Fibroblast of gingiva (primary cell): ENCODE measurements at regions not wholly inside any gene's neighbourhood (a gene's known extent, or its start where the extent isn't known, plus 50 kb on each side); places are given as distances from the start of the nearest gene placed in this dataset.

Experiments used
- DNase-seq: peaks from one replicate; pipeline ENCODE4 v3.0.0-alpha.2; 2011; ENCODE audit warnings: low read depth

GRCh38 chr3:24843955-24844354 lies 349.3 kb upstream of the THRB start:
- no peak for DNase-seq

- DNase-seq = no peak
These were observed 351.0 kb upstream of the THRB start for GRCh38 chr3:24845524-24846155.

- no peak for DNase-seq
These were observed 351.7 kb upstream of the THRB start for GRCh38 chr3:24846286-24846860.

- no peak for DNase-seq
These were observed 355.6 kb upstream of the THRB start for GRCh38 chr3:24850245-24850644.

- DNase-seq = no peak
These were observed 359.2 kb upstream of the THRB start for GRCh38 chr3:24853685-24854490.

GRCh38 chr3:24854748-24855147 lies 360.1 kb upstream of the THRB start:
- no peak for DNase-seq

GRCh38 chr3:24857945-24858344 lies 363.3 kb upstream of the THRB start:
- DNase-seq = no peak

GRCh38 chr3:24863215-24863614 lies 368.6 kb upstream of the THRB start:
- DNase-seq = no peak

GRCh38 chr3:24867783-24868182 lies 373.1 kb upstream of the THRB start:
- no peak for DNase-seq

GRCh38 chr3:24881239-24881638 lies 386.6 kb upstream of the THRB start:
- DNase-seq = no peak

GRCh38 chr3:24886501-24886900 lies 391.9 kb upstream of the THRB start:
- no peak for DNase-seq

- no peak for DNase-seq
These were observed 395.4 kb upstream of the THRB start for GRCh38 chr3:24890012-24890411.

- no peak for DNase-seq
These were observed 404.7 kb upstream of the THRB start for GRCh38 chr3:24899373-24899772.

GRCh38 chr3:24899901-24900603 lies 405.4 kb upstream of the THRB start:
- DNase-seq = no peak

- DNase-seq = no peak
These were observed 410.6 kb upstream of the THRB start for GRCh38 chr3:24905266-24905665.

- no peak for DNase-seq
These were observed 412.5 kb upstream of the THRB start for GRCh38 chr3:24907106-24907505.

- no peak for DNase-seq
These were observed 416.4 kb upstream of the THRB start for GRCh38 chr3:24911076-24911475.

- DNase-seq = no peak
These were observed 421.0 kb upstream of the THRB start for GRCh38 chr3:24915639-24916038.

- no peak for DNase-seq
These were observed 423.3 kb upstream of the THRB start for GRCh38 chr3:24917908-24918307.

GRCh38 chr3:24923570-24923969 lies 428.9 kb upstream of the THRB start:
- DNase-seq = no peak

- DNase-seq = no peak
These were observed 434.9 kb upstream of the THRB start for GRCh38 chr3:24929521-24929920.

GRCh38 chr3:24933401-24933800 lies 438.8 kb upstream of the THRB start:
- DNase-seq = no peak

- no peak for DNase-seq
These were observed 441.9 kb upstream of the THRB start for GRCh38 chr3:24936574-24936973.
